HG02759 (cell line): ENCODE measurements at regions not wholly inside any gene's neighbourhood (a gene's known extent, or its start where the extent isn't known, plus 50 kb on each side); places are given as distances from the start of the nearest gene placed in this dataset.

Source experiments
- ATAC-seq: cut with Tn5 transposase; IDR thresholded peaks from one replicate; pipeline ENCODE4 v1.9.1; 2021; ENCODE audit warnings: mild to moderate bottlenecking, moderate library complexity; ENCODE audit not compliant: unreplicated experiment

DNA sequence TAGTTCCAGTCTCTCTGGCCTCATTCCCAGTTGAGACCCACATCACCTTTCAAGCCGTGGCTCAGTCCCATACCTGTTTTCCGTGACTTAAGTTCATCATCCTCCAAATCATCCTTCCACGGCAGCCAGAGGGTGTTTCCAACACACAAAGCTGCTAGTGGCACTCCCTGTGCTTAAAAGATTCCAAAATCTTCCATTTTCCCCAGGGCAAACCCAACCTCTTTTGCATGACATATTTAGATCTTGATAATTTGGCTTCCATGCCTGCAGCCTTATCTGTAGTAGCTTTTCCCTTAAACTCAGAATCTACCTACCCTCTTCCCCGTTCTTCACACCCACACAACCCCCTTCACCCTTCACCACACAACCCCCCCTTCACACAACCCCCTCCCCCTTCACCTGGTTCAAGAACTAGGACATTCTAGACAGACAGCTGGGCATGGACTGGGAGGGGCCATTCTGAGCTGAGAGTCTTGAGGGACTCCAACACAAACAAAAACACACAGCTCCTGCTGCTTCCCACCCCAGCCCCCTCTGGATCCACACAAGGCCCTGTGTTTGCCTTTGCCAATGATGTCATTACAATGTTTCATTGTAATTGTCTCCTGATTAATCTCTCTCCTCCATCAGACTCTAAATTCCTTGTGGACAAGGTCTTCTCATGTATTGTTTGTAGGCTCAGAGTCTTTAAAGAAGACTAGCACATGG, 268.2 kb downstream of the SH3GL2 start:
- ATAC-seq, result no peak

GRCh38 chr9:17847908-17848307, 269.0 kb downstream of the SH3GL2 start:
- no peak for ATAC-seq

DNA sequence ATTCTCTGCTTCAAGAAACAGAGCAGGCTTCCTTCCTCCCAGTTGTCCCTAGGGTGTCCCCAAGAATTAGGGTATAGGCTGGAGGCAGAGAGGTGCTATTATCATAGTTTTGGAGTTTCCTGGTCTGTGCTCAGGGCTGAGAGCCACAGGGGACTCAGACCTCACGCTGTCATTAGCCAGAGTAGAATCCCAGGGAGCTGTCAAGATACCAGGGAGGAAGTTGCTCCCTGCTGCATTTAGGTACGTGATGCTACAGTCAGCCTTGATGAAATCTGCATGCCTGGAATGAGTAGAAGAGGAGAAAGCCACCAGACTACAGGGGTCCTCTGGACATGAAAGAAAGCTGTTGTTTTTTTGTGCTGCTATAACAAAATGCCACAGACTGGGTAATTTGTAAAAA, 273.2 kb downstream of the SH3GL2 start:
- ATAC-seq, result no peak

GRCh38 chr9:17854487-17854886, 275.6 kb downstream of the SH3GL2 start:
- no peak for ATAC-seq

DNA sequence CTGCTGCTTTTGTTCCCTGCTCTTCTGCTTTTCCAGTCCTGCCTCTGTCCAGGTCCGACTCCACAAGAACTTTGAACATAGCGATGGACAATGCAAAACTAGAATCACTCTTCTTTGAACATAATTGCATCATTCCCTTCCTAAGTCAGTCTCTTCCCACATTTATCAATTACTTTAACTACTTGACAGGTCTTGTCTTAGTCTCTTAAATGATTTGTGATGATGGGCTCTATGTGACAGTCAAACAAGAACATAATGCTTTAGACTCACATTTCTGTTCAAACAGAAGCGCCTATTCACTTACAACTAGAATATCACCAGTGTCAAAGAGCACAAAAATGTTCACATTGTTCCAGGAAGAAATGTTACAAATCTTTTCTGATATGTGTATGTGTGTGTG, 278.1 kb downstream of the SH3GL2 start:
- ATAC-seq, result no peak

GRCh38 chr9:17859228-17859627, 280.4 kb downstream of the SH3GL2 start:
- ATAC-seq, result no peak

DNA sequence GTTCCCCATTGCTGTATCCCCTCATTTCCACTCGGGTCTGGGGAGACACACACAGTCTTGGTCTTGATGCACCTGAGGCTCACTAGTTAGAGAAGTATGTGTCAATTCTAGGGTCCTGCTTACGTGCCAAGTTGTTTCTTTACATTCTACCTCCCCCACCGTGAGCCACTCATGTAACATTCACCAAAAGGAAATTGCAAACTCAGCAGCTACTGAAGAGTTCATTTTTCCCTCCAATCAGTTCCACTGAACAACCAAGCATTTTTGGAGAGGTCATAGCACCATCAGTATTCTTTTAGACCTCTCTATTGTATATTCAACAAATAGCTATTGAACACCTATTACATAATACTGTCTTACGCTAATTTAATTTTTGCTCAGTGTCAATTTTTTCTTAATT, 281.1 kb downstream of the SH3GL2 start:
- no peak for ATAC-seq

DNA sequence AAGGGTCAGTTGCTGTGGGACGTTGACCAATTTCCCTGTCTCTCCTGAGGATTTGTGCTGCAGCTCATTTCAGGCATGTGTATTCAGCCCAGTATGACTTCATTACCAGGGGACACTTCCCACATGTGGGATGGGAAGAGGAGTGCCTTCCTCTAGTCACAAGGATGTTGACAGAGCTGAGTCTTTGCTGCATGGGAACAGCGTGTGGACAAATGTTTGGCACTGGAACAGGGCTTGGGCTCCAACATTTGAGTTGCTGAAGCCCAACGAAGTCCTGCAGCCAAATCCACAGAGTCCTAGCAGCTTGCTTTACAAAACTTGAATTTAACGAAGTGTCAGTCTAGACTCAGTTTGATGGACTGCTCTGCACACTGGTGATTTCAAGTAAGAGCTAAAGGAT, 283.2 kb downstream of the SH3GL2 start:
- no peak for ATAC-seq

DNA sequence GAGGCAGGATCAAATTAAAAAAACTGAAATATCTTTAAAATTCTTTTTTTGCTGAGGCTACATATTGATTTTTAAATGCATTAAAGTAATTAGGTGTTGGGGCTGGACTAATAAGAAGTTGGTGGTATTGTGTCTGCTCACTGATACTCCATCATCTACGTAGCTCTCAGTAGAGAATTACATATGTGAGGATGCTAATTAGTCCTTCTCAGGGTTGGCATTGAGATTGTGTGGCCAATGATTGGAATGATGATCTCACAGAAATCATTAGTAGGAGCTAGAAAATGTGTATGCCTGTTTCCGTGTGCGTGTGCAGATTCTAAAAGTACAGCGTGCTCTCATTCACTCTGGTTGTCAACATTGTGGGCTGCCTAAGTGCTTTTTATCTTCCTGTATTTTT, 283.8 kb downstream of the SH3GL2 start:
- no peak for ATAC-seq

- ATAC-seq, result peak; percentile 95
Measured at GRCh38 chr9:17863213-17863883, 284.5 kb downstream of the SH3GL2 start.

GRCh38 chr9:17863924-17864323, 285.1 kb downstream of the SH3GL2 start:
- no peak for ATAC-seq

- no peak for ATAC-seq
Measured at GRCh38 chr9:17864951-17865350, 286.1 kb downstream of the SH3GL2 start.

DNA sequence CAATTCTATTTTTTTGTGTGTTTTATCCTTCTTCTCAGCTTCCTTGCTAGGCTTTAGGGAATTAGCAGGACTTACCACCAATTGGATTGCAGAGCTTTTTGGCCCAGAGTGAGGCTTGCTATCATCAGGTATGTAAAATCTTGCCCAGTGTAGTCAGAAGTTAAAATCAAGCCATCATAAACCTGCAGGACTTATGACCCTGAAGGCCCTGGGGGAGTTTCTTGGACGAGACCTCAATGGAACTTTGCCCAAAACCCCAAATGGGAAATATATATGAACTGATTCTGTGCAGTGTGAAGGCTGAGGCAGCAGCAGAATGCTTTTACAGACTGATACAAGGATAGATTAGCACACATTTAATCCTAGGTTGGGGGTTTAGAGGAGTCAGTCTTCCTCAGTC, 287.0 kb downstream of the SH3GL2 start:
- ATAC-seq, result no peak

GRCh38 chr9:17870722-17871121, 291.9 kb downstream of the SH3GL2 start:
- ATAC-seq, result no peak

DNA sequence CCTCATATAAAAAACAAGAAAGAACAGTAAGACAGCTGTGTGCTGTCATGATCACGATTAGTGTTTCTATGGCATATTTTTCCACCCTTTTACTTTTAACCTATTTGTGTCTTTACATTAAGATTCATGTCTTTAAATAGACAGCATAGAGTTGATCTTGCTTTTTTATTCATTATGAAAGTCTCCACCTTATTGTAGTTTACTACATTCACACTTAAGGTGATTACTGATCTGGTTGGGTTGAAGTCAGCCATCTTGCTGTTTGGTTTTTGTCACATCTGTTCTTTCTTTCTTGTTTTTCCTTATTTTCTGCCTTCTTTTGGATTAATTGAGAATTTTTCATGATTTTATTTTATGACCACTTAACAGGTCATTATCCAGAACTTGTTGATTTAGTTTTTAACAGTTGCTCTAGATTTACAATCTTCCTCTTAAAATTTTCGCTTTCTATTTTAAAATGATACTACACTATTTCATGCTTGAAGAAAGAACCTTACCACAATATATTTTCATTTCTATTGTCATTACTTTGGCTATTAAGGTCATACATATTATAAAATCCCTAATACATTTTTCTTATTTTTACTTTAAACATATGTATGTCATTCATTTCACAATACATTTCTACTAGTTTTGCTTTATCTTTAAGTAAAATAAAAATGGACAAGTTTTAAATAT, 292.5 kb downstream of the SH3GL2 start:
- no peak for ATAC-seq

DNA sequence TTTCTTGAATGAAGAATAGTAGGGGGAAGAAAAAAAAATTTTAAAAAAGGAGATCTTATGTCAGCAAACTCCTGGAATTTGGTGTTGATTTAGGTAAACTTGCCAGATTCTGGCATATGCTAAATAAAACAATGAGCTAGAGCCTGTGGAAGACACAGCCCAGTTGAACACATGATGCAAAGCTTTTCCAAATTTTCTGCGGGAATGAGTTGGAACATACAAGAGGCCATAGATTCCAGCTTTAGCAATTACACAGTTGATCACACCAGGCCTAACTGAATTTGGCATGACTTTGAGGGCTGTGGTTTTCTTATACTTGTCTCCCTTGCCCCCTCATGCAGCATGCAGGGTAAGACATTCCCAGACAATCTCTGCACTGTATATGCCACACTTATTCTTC, 297.0 kb downstream of the SH3GL2 start:
- ATAC-seq, result no peak

- no peak for ATAC-seq
Measured at GRCh38 chr9:17876687-17877086, 297.8 kb downstream of the SH3GL2 start.

DNA sequence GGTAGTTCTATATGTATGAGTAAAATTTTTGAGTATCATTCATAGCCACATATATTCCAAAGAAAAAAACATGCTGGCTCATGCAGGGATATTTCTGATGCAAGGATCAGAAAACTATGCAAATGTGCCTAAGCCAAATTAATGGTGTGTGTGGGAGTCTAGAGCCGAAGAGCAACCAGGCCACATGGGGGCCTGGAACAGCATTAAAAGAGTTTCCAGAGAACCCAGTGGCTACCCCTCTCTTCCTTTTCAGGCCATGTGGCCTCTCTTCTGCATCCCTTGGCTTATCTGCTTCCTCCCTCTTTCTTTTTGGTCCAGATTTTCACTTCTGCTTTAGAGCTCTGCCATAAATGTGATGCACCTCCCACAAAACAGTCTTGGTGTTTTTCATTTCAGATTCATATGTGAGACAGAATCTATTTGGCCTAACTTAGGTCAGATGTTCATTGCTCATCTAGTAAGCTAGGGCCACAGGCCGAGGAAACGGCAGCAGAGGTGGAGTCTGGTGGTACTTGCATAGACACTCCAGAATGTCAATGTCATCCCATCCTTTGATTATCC, 300.0 kb downstream of the SH3GL2 start:
- ATAC-seq, result no peak

GRCh38 chr9:17881371-17881770, 302.5 kb downstream of the SH3GL2 start:
- ATAC-seq, result no peak

DNA sequence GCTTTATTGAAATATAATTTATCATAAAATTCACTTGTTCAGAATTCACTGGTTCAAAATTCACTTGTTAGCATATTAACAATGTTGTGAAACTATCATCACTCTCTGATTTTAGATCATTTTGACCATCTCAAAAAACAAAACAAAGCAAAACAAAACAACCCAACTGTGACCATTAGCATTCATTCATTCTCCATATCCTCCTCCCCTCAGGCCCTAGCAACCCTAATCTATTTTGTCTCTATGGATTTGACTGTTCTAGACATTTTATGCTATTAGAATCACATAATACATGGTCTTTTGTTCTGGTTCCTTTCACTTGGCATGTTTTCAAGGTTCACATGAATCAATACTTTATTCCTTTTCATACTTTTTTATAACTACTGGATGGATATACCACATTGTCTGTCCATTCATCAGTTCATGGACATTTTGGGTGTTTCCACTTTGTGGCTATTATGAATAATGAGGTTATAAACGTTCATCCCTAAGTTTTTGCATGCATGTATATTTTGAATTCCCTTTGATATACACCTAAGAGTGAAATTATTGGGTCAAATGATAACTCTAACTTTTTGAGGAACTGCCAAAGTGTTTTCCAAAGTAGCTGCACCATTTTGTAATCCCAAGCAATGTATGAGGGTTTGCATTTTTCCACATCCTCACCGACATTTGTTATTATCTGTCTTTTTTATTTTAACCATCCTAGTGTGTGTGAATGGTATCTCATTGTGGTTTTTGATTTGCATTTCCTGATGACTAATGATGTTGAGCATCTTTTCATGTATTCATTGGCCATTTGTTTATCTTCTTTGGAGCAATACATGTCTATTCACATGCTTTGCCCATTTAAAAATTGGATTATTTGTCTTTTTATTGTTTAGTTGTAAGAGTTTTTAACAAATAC, 304.1 kb downstream of the SH3GL2 start:
- no peak for ATAC-seq

DNA sequence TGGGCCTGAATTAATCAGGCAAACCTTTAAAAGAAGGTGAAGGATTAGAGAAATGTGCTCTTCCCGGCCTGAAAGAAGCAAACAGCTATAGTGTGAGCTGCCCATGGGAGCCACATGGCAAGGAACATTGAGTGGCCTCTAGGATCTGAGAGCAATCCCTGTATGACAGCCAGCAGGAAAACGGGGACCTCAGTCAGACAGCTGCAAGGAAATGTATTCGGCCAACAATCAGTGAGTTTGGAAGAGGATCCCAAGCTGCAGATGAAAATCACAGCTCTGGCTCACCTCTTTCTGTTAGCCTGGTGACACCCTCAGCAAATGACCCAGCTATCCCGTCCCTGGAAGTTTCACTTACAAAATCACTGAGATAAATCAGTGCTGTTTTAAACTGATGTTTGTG, 309.2 kb downstream of the SH3GL2 start:
- ATAC-seq, result no peak
